Esophagus squamous epithelium (tissue), 4 donors: ENCODE measurements at regions not wholly inside any gene's neighbourhood (a gene's known extent, or its start where the extent isn't known, plus 50 kb on each side); places are given as distances from the start of the nearest gene placed in this dataset.

ENCODE experiments used
- CTCF ChIP-seq, 6 experiments: fragments of 450-650 bp in 4 of 6; fragments of 200-600 bp in 2 of 6; sonication (generic) in 2 of 6; IDR thresholded peaks; one replicate each; pipeline ENCODE4 v1.5.1; 2016 to 2019; ENCODE audit warnings: antibody characterized with exemption in 6 of 6, mild to moderate bottlenecking in 4 of 6, moderate library complexity in 4 of 6
- POLR2A ChIP-seq, 4 donors: fragments of 450-650 bp; IDR thresholded peaks; one replicate each; pipeline ENCODE4 v1.6.1; 2017; ENCODE audit warnings: antibody characterized with exemption in 4 of 4, mild to moderate bottlenecking in 4 of 4, moderate library complexity in 3 of 4

DNA sequence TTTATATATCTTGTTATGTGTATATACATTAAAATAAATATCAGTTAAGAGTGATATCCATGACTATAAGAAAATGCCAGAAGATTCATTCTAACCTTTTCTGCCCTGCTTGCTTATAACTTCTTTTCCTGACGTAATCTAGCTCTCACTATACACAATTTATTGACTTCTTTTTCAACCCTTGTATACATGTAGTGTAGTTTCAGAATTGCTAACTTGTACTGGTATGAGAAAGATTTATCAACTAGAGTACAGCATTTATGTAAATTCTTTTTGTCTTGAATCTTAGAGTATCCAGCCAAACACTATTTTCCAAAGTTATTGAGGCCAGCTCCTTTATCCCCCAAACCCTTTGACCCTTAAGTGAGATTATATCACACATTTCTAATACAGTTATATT, 798.0 kb upstream of the RAB6C start:
- no peak for TF ChIP-seq CTCF (IDR thresholded peaks at IDR 0.05)
- no peak for TF ChIP-seq POLR2A (IDR thresholded peaks at IDR 0.05)
